ENCODE measurements at regions not wholly inside any gene's neighbourhood (a gene's known extent, or its start where the extent isn't known, plus 50 kb on each side); places are given as distances from the start of the nearest gene placed in this dataset.
"Not testable (repeated sequence)": the region's sequence is repeated elsewhere in the genome, so short reads cannot be mapped to it uniquely, and the experiment has no call there.

DNA sequence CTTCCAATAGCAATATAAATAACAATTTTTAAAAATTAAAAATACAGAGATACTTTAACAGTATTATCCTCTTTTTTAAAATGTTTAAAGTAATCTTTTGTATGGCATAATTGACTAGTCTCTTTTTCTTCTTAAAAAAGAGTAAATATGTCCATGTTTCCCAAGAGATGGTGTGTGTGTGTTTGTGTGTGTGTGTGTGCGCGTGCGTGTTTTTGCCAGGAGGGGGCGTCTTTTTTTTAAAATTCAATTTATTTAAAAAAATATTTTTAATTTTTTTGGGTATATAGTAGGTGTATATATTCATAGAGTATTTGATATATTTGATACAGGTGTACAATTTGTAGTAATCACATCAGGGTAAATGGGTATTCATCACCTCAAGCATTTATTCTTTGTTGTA, 1073.7 kb downstream of the PCDH7 start:
- Mint-ChIP-seq H3K4me1 (no peaks in the 10 kb centered on the region), H3K27me3 (no peaks in the 10 kb centered on the region), H3K4me3 (no peak overlapping the region), H3K36me3 (no peaks in the 10 kb centered on the region), H3K27ac (no peak overlapping the region), H3K9me3 (peaks cover 0 to 9% (median 7%) of the 10 kb centered on the region in 8 donors)
- H3K27ac ChIP-seq (ENCODE audit: low read depth, low read length): no peak overlapping the region
- ChIA-PET CTCF (ENCODE audit: partially characterized antibody) (no interaction called here), POLR2A (ENCODE audit: partially characterized antibody) (no interaction called here)
- no peak overlapping the region for H3K4me3 ChIP-seq (ENCODE audit: low read length in 2 of 2)
- intact Hi-C loops (cut with micrococcal nuclease): no loop called here
- DNase-seq: no peak
- no peaks in the 10 kb centered on the region for H3K9me3 ChIP-seq (ENCODE audit: control insufficient read depth in 1 of 2, low read length in 2 of 2)
- no peaks in the 10 kb centered on the region for H3K27me3 ChIP-seq (ENCODE audit: insufficient read depth, low read length)
- H3K36me3 ChIP-seq (ENCODE audit: insufficient read depth, low read length): no peaks in the 10 kb centered on the region
- H3K4me1 ChIP-seq (ENCODE audit: insufficient read depth, low read length): no peaks in the 10 kb centered on the region

DNA sequence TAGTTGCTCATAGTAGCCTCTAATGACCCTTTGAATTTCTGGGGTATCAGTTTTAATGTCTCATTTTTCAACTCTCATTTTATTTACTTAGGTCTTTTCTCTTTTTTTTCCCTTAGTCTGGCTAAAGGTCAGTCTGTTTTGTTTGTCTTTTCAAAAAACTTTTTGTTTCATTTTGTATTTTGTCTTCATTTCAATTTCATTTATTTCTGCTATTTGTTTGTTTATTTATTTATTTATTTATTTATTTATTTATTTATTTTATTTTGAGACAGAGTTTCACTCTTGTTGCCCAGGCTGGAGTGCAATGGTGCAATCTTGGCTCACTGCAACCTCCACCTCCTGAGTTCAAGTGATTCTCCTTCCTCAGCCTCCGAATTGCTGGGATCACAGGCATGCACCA, 1076.9 kb downstream of the PCDH7 start:
- H3K27me3 Mint-ChIP-seq; H3K27me3 ChIP-seq (ENCODE audit: insufficient read depth, low read length); H3K27ac ChIP-seq (ENCODE audit: low read depth, low read length); H3K4me1 Mint-ChIP-seq; H3K9me3 ChIP-seq (ENCODE audit: control insufficient read depth in 1 of 2, low read length in 2 of 2); DNase-seq; H3K36me3 ChIP-seq (ENCODE audit: insufficient read depth, low read length); POLR2A ChIA-PET (ENCODE audit: partially characterized antibody); CTCF ChIA-PET (ENCODE audit: partially characterized antibody); intact Hi-C loops (cut with micrococcal nuclease); H3K4me3 ChIP-seq (ENCODE audit: low read length in 2 of 2); H3K4me3 Mint-ChIP-seq; H3K4me1 ChIP-seq (ENCODE audit: insufficient read depth, low read length); H3K27ac Mint-ChIP-seq; H3K36me3 Mint-ChIP-seq: not testable (repeated sequence)
- H3K9me3 Mint-ChIP-seq: peaks cover under 1 to 22% (median 14%) of the 10 kb centered on the region in 8 donors

DNA sequence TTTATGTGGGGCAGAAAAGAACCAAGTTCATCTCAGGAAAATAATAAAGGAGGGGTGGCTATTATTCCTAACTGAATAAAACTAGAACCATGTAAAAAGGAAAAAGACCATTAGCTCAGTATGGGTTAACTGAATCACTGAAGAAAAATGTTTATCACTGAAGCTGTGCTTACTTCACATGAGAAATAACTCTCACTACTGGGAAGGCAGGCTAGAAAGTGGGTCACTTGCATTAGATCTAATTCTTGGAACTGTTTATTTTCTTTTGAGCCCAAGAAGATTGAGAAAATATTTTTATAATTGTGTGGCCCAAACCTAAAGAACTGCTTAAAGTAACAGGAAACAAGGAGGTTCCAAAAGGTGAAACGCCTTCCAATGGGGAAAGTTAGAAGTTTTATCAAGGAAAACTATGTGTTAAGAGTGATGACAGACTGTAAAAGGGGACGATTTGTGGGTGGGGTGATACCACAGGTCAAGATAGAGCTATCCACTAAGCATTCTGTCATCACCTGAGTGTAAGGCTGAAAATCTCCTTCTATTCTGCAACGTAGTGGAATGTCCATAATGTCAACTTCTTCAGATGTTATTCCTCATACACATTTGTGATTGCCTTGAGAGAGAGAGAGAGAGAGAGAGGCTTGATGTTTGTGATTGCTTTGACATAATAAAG, 1083.5 kb downstream of the PCDH7 start:
- no peaks in the 10 kb centered on the region for H3K27me3 Mint-ChIP-seq
- H3K36me3 ChIP-seq (ENCODE audit: insufficient read depth, low read length): no peaks in the 10 kb centered on the region
- H3K4me1 Mint-ChIP-seq: no peaks in the 10 kb centered on the region
- H3K27me3 ChIP-seq (ENCODE audit: insufficient read depth, low read length): no peaks in the 10 kb centered on the region
- peaks cover 0 to 32% (median 13%) of the 10 kb centered on the region in 8 donors for H3K9me3 Mint-ChIP-seq
- H3K4me1 ChIP-seq (ENCODE audit: insufficient read depth, low read length): no peaks in the 10 kb centered on the region
- no peak for DNase-seq
- H3K36me3 Mint-ChIP-seq: no peaks in the 10 kb centered on the region
- H3K4me3 Mint-ChIP-seq: no peak overlapping the region
- POLR2A ChIA-PET (ENCODE audit: partially characterized antibody): no interaction called here
- CTCF ChIA-PET (ENCODE audit: partially characterized antibody): no interaction called here
- no peak overlapping the region for H3K27ac Mint-ChIP-seq
- H3K4me3 ChIP-seq (ENCODE audit: low read length in 2 of 2): no peak overlapping the region
- no peaks in the 10 kb centered on the region for H3K9me3 ChIP-seq (ENCODE audit: control insufficient read depth in 1 of 2, low read length in 2 of 2)
- no peak overlapping the region for H3K27ac ChIP-seq (ENCODE audit: low read depth, low read length)
- intact Hi-C loops (cut with micrococcal nuclease): no loop called here

DNA sequence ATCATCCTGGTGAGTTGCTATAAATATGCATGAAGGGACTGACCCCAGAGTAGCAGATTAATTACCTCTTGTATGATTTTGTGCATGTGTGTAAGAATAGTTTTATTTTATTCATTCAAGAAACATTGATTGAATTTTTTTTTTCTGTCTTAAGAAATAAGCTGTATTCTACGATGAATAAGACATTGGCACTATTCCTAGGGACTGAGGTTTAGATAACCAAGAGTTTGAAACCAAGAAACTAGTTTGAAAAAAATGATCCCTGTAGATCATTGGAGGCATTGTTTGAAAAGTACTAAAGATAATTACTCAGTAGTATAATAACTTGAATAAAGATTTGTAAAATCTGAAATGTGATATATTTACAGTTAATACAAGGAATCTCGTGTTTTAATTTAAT, 1086.9 kb downstream of the PCDH7 start:
- Mint-ChIP-seq H3K27me3 (no peaks in the 10 kb centered on the region), H3K27ac (no peak overlapping the region), H3K4me1 (no peaks in the 10 kb centered on the region), H3K4me3 (no peak overlapping the region), H3K36me3 (no peaks in the 10 kb centered on the region), H3K9me3 (peaks cover 0 to 21% (median 5%) of the 10 kb centered on the region in 8 donors)
- Histone ChIP-seq H3K27me3 (ENCODE audit: insufficient read depth, low read length) (no peaks in the 10 kb centered on the region), H3K36me3 (ENCODE audit: insufficient read depth, low read length) (no peaks in the 10 kb centered on the region), H3K4me3 (ENCODE audit: low read length in 2 of 2) (no peak overlapping the region), H3K9me3 (ENCODE audit: control insufficient read depth in 1 of 2, low read length in 2 of 2) (no peaks in the 10 kb centered on the region), H3K27ac (ENCODE audit: low read depth, low read length) (no peak overlapping the region), H3K4me1 (ENCODE audit: insufficient read depth, low read length) (no peaks in the 10 kb centered on the region)
- intact Hi-C loops (cut with micrococcal nuclease): no loop called here
- CTCF ChIA-PET (ENCODE audit: partially characterized antibody): no interaction called here
- POLR2A ChIA-PET (ENCODE audit: partially characterized antibody): no interaction called here
- DNase-seq: no peak

DNA sequence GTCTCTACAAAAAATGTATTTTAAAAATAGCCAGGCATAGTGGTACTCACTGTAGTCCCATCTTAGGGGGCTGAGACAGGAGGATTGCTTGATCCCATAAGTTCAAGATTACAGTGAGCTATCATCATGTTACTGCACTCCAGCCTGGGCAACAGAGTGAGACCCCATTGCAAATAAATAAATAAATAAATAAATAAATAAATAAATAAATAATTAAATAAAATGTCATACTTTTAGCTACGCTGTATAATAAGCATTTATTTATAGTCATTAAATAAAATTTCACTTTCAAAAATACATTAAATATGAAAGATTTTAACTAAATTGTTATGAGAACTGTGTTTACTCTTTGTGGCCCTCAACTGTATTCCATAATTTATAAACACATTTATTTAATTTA, 1124.2 kb downstream of the PCDH7 start:
- Histone ChIP-seq H3K9me3 (ENCODE audit: control insufficient read depth in 1 of 2, low read length in 2 of 2) (no peaks in the 10 kb centered on the region), H3K4me1 (ENCODE audit: insufficient read depth, low read length) (no peaks in the 10 kb centered on the region), H3K4me3 (ENCODE audit: low read length in 2 of 2) (no peak overlapping the region), H3K36me3 (ENCODE audit: insufficient read depth, low read length) (no peaks in the 10 kb centered on the region), H3K27ac (ENCODE audit: low read depth, low read length) (no peak overlapping the region), H3K27me3 (ENCODE audit: insufficient read depth, low read length) (no peaks in the 10 kb centered on the region)
- POLR2A ChIA-PET (ENCODE audit: partially characterized antibody): no interaction called here
- Mint-ChIP-seq H3K4me3 (no peak overlapping the region), H3K27me3 (no peaks in the 10 kb centered on the region), H3K9me3 (peaks cover 2 to 21% (median 8%) of the 10 kb centered on the region in 8 donors), H3K27ac (no peak overlapping the region), H3K4me1 (no peaks in the 10 kb centered on the region), H3K36me3 (no peaks in the 10 kb centered on the region)
- intact Hi-C loops (cut with micrococcal nuclease): no loop called here
- CTCF ChIA-PET (ENCODE audit: partially characterized antibody): no interaction called here
- DNase-seq: no peak

DNA sequence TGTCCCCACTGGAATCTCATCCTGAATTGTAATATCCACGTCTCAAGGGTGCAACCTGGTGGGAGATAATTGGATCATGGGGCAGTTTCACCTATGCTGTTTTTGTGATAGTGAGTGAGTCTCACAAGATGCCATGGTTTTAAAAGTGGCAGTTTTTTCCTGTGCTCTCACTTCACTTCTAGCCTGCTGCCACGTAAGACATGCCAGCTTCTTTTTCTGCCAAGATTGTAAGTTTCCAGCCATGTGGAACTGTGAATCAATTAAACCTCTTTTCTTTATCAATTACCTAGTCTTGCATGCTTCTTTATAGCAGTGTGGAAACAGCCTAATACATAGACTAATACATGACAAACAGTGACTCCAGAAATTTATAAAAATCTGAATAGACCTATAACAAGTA, 1131.8 kb downstream of the PCDH7 start:
- ChIA-PET POLR2A (ENCODE audit: partially characterized antibody) (no interaction called here), CTCF (ENCODE audit: partially characterized antibody) (no interaction called here)
- H3K4me1 Mint-ChIP-seq: no peaks in the 10 kb centered on the region
- H3K9me3 Mint-ChIP-seq: peaks cover 0 to 18% (median 8%) of the 10 kb centered on the region in 8 donors
- no peaks in the 10 kb centered on the region for H3K27me3 Mint-ChIP-seq
- no peak overlapping the region for H3K4me3 Mint-ChIP-seq
- Histone ChIP-seq H3K36me3 (ENCODE audit: insufficient read depth, low read length) (no peaks in the 10 kb centered on the region), H3K9me3 (ENCODE audit: control insufficient read depth in 1 of 2, low read length in 2 of 2) (no peaks in the 10 kb centered on the region), H3K27ac (ENCODE audit: low read depth, low read length) (no peak overlapping the region), H3K4me3 (ENCODE audit: low read length in 2 of 2) (no peak overlapping the region), H3K27me3 (ENCODE audit: insufficient read depth, low read length) (no peaks in the 10 kb centered on the region), H3K4me1 (ENCODE audit: insufficient read depth, low read length) (no peaks in the 10 kb centered on the region)
- DNase-seq: no peak
- intact Hi-C loops (cut with micrococcal nuclease): no loop called here
- H3K27ac Mint-ChIP-seq: no peak overlapping the region
- H3K36me3 Mint-ChIP-seq: no peaks in the 10 kb centered on the region

DNA sequence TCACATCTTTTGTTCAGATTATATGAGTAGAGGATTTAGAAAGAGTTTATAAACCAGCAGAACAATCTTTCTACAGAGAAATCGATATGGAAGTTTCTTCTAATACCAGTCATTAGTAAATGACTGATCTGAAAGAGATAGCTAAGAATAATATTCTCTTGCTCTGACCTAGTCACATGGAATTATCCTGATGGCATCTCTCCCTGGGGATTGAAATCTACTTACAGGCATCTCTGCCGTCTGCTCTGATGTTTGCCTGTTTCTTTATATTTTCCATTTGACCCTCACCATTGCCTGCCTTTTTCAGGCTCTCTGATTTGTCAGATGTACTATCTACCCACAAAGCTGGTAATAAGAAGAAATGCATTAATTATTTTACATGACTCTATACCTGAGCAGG, 1157.3 kb downstream of the PCDH7 start:
- Histone ChIP-seq H3K36me3 (ENCODE audit: insufficient read depth, low read length) (no peaks in the 10 kb centered on the region), H3K27ac (ENCODE audit: low read depth, low read length) (no peak overlapping the region), H3K9me3 (ENCODE audit: control insufficient read depth in 1 of 2, low read length in 2 of 2) (no peaks in the 10 kb centered on the region), H3K27me3 (ENCODE audit: insufficient read depth, low read length) (no peaks in the 10 kb centered on the region), H3K4me3 (ENCODE audit: low read length in 2 of 2) (no peak overlapping the region), H3K4me1 (ENCODE audit: insufficient read depth, low read length) (no peaks in the 10 kb centered on the region)
- CTCF ChIA-PET (ENCODE audit: partially characterized antibody): no interaction called here
- Mint-ChIP-seq H3K4me1 (no peaks in the 10 kb centered on the region), H3K27me3 (no peaks in the 10 kb centered on the region), H3K27ac (no peak overlapping the region), H3K9me3 (peaks cover 0 to 14% (median 6%) of the 10 kb centered on the region in 8 donors), H3K36me3 (no peaks in the 10 kb centered on the region), H3K4me3 (no peak overlapping the region)
- POLR2A ChIA-PET (ENCODE audit: partially characterized antibody): no interaction called here
- intact Hi-C loops (cut with micrococcal nuclease): no loop called here
- no peak for DNase-seq

DNA sequence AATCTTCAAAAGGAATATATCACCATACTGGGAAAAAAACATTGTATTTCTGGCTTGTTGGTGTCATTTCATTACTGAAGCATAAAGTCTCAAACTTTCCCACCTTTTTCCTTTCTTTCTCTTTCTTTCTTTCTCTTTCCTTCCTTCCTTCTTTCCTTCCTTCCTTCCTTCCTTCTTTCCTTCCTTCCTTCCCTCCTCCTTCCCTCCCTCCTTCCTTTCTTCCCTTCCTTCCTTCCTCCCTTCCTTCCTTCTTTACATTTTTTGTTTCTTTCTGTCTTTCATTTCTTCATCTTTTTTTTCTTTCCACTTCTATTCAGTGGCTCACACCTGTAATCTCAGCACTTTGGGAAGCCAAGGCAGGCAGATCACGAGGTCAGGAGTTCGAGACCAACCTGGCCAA, 1160.7 kb downstream of the PCDH7 start:
- peaks cover 0 to 16% (median 5%) of the 10 kb centered on the region in 8 donors for H3K9me3 Mint-ChIP-seq
- H3K27me3 Mint-ChIP-seq: not testable (repeated sequence)

More for the DNA sequence above, 1160.7 kb downstream of the PCDH7 start:
- intact Hi-C loops (cut with micrococcal nuclease); H3K27ac ChIP-seq (ENCODE audit: low read depth, low read length); DNase-seq; H3K36me3 Mint-ChIP-seq; H3K27ac Mint-ChIP-seq; H3K9me3 ChIP-seq (ENCODE audit: control insufficient read depth in 1 of 2, low read length in 2 of 2); POLR2A ChIA-PET (ENCODE audit: partially characterized antibody); H3K27me3 ChIP-seq (ENCODE audit: insufficient read depth, low read length); CTCF ChIA-PET (ENCODE audit: partially characterized antibody); H3K4me1 ChIP-seq (ENCODE audit: insufficient read depth, low read length); H3K4me3 Mint-ChIP-seq; H3K4me3 ChIP-seq (ENCODE audit: low read length in 2 of 2); H3K36me3 ChIP-seq (ENCODE audit: insufficient read depth, low read length); H3K4me1 Mint-ChIP-seq: not testable (repeated sequence)
